RWPE2 (cell line): ENCODE measurements at regions not wholly inside any gene's neighbourhood (a gene's known extent, or its start where the extent isn't known, plus 50 kb on each side); places are given as distances from the start of the nearest gene placed in this dataset.
"Not testable (repeated sequence)": the region's sequence is repeated elsewhere in the genome, so short reads cannot be mapped to it uniquely, and the experiment has no call there.

ENCODE experiments used
- ATAC-seq: fragments of 200-7000 bp; cut with Tn5 transposase; 3 replicates; pipeline ENCODE4 v1.9.1; 2021; ENCODE audit warnings: low read depth
- DNase-seq: peaks from one replicate; pipeline ENCODE4 v3.0.0-alpha.2; 2020; ENCODE audit warnings: low spot score
- H3K27ac ChIP-seq: fragments of 450-650 bp; 2 replicates; pipeline ENCODE4 v1.5.1; 2017; ENCODE audit warnings: mild to moderate bottlenecking; ENCODE audit not compliant: poor library complexity, severe bottlenecking
- H3K27me3 ChIP-seq: fragments of 250-450 bp; sonication (Bioruptor Pico); 2 replicates; pipeline ENCODE4 v1.5.1; 2021; ENCODE audit warnings: mild to moderate bottlenecking, moderate library complexity; ENCODE audit not compliant: insufficient read depth, poor library complexity, severe bottlenecking
- H3K36me3 ChIP-seq: fragments of 250-450 bp; sonication (Bioruptor Pico); 2 replicates; pipeline ENCODE4 v1.5.1; 2020; ENCODE audit warnings: low read depth, mild to moderate bottlenecking, moderate library complexity
- H3K4me1 ChIP-seq: fragments of 250-450 bp; sonication (Bioruptor Pico); 2 replicates; pipeline ENCODE4 v1.5.1; 2021; ENCODE audit warnings: mild to moderate bottlenecking, moderate library complexity; ENCODE audit not compliant: insufficient read depth, poor library complexity, severe bottlenecking
- H3K4me3 ChIP-seq: fragments of 250-450 bp; sonication (Bioruptor Pico); 2 replicates; pipeline ENCODE4 v1.5.1; 2021; ENCODE audit warnings: mild to moderate bottlenecking, moderate library complexity; ENCODE audit not compliant: severe bottlenecking
- H3K9me3 ChIP-seq: fragments of 250-450 bp; sonication (Bioruptor Pico); 2 replicates; pipeline ENCODE4 v1.5.1; 2021; ENCODE audit warnings: mild to moderate bottlenecking, moderate library complexity; ENCODE audit not compliant: severe bottlenecking
- TF ChIP-seq, protein P1 (sequence below): fragments of 450-650 bp; IDR thresholded peaks from one replicate; pipeline ENCODE4 v1.5.1; 2017; ENCODE audit warnings: mild to moderate bottlenecking, moderate library complexity; ENCODE audit not compliant: poor library complexity, severe bottlenecking

DNA sequence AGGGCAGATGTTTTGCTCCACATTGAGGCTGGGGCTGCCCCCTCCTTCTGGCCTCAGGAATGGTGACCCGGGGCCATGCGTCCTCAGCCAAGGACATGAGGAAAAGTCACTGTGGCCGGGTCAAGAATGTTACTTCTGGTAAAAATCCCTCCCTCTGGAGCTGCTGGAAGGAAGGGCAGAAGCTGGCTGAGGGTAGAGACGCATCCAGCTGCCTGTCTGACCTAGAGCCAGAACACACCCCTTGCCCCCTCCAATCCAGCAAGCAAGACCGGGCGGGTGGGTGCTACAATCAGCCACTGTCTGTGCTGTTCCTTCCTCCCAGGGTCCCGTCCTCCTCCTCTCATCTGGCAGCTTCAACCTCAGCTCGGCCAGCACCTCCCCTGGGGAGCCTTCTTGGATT is 59.0 kb downstream of the PTPRS start:
- no peaks in the 10 kb centered on the region for H3K36me3 ChIP-seq
- TF ChIP-seq, protein P1, sequence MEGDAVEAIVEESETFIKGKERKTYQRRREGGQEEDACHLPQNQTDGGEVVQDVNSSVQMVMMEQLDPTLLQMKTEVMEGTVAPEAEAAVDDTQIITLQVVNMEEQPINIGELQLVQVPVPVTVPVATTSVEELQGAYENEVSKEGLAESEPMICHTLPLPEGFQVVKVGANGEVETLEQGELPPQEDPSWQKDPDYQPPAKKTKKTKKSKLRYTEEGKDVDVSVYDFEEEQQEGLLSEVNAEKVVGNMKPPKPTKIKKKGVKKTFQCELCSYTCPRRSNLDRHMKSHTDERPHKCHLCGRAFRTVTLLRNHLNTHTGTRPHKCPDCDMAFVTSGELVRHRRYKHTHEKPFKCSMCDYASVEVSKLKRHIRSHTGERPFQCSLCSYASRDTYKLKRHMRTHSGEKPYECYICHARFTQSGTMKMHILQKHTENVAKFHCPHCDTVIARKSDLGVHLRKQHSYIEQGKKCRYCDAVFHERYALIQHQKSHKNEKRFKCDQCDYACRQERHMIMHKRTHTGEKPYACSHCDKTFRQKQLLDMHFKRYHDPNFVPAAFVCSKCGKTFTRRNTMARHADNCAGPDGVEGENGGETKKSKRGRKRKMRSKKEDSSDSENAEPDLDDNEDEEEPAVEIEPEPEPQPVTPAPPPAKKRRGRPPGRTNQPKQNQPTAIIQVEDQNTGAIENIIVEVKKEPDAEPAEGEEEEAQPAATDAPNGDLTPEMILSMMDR = no peak
- H3K9me3 ChIP-seq = no peaks in the 10 kb centered on the region
- DNase-seq (no peak), ATAC-seq (no peak)
- no peaks in the 10 kb centered on the region for H3K27me3 ChIP-seq
- H3K4me1 ChIP-seq = no peaks in the 10 kb centered on the region
- no peak overlapping the region for H3K27ac ChIP-seq
- H3K4me3 ChIP-seq = no peak overlapping the region

DNA sequence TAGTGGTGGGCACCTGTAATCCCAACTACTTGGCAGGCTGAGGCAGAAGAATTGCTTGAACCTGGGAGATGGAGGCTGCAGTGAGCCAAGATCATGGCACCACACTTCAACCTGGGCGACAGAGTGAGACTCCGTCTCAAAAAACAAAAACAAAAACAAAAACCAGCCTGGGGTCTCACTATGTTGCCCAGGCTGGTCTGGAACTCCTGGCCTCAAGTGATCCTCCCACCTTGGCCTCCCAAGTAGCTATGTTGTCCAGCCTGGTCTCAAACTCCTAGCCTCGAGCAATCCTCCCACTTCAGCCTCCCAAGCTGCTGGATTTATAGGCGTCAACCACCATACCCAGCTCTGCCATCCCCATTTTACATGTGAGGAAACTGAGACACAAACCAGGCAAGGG is 64.9 kb downstream of the PTPRS start:
- H3K4me1 ChIP-seq, H3K4me3 ChIP-seq, DNase-seq, H3K36me3 ChIP-seq, H3K27me3 ChIP-seq, H3K9me3 ChIP-seq, ATAC-seq, H3K27ac ChIP-seq: not testable (repeated sequence)

DNA sequence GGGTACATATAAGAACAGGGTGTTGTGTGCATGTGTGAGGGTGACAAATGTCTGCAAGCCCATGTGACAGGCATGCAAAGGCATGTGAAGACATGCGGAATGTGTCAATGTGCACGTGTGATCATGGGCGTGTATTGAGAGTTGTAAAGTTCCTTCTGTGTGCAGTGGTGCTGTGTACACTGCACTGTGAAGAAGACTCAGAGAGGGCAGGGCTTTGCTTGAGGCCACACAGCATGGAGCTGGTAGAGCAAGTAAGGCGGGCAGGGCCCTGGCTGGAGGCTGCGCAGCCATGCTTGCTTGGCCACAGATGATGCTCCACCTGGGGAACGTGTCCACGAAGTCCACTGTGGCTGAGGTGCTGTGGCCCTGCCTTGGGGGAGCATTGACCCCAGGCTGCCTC is 66.8 kb downstream of the PTPRS start:
- DNase-seq = no peak
- no peak overlapping the region for H3K27ac ChIP-seq
- H3K9me3 ChIP-seq = no peaks in the 10 kb centered on the region
- no peak for ATAC-seq
- H3K27me3 ChIP-seq = no peaks in the 10 kb centered on the region
- TF ChIP-seq, protein P1 = no peak
- no peaks in the 10 kb centered on the region for H3K4me1 ChIP-seq
- H3K4me3 ChIP-seq = no peak overlapping the region
- no peaks in the 10 kb centered on the region for H3K36me3 ChIP-seq

DNA sequence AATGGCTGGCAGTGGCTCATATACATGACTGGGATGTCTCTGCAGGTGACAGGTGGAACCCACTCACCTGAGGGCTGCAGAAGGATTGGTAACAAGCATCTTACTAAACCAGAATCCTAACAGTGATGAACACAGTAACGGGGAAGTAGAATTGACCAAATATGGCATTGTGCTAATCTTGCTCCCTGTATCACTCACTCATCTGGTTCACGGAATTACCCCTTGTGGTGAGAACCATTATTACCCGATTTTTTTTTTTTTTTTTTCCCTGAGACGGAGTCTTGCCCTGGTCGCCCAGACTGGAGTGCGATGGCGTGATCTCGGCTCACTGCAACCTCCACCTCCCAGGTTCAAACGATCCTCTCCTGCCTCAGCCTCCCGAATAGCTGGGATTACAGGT is 69.5 kb downstream of the PTPRS start:
- H3K4me1 ChIP-seq = no peaks in the 10 kb centered on the region
- no peak for DNase-seq
- TF ChIP-seq, protein P1 = no peak
- H3K27me3 ChIP-seq = no peaks in the 10 kb centered on the region
- ATAC-seq = peak; percentile 44; the same call in 1 of the 3 replicates
- no peak overlapping the region for H3K4me3 ChIP-seq
- H3K36me3 ChIP-seq = no peaks in the 10 kb centered on the region
- H3K27ac ChIP-seq = no peak overlapping the region
- H3K9me3 ChIP-seq = no peaks in the 10 kb centered on the region

DNA sequence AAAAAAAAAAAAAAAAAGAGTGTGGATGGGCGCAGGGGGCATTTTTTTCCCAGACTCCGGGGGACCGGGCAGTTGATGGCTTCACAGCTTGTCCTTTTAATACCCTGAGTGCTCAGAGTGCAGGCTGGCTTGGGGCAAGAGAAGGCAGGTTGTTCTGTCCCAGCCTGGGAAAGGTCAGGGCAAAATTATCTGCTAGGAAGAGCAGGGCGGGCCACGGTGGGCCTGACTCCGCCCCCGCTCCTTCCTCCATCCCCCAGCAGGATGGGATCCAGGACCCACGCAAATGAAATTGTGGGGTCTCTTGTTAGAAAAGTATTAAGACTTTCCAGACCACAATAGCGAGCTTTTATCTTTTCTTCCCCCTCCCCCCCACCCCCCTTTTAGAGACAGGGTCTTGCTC is 70.7 kb downstream of the PTPRS start:
- no peak for DNase-seq
- Histone ChIP-seq H3K27ac (no peak overlapping the region), H3K4me1 (no peaks in the 10 kb centered on the region), H3K9me3 (no peaks in the 10 kb centered on the region), H3K27me3 (no peaks in the 10 kb centered on the region), H3K4me3 (no peak overlapping the region), H3K36me3 (no peaks in the 10 kb centered on the region)
- TF ChIP-seq, protein P1 = no peak
- no peak for ATAC-seq
